DND-41 (cell line): ENCODE measurements at regions not wholly inside any gene's neighbourhood (a gene's known extent, or its start where the extent isn't known, plus 50 kb on each side); places are given as distances from the start of the nearest gene placed in this dataset.

Experiments
- ATAC-seq: fragments of 200-7000 bp; cut with Tn5 transposase; 3 replicates; pipeline ENCODE4 v1.9.1; 2021; ENCODE audit warnings: low read depth; ENCODE audit not compliant: insufficient read depth
- DNase-seq: peaks from one replicate; pipeline ENCODE4 v3.0.0-alpha.2; 2020
- H2AFZ ChIP-seq: 2 replicates; pipeline ENCODE4 v1.6.0; 2012; ENCODE audit warnings: low read depth, low read length
- H3K27ac ChIP-seq: 2 replicates; pipeline ENCODE4 v1.5.1; 2012; ENCODE audit warnings: low read length, inconsistent platforms
- H3K27me3 ChIP-seq: fragments of 200-600 bp; sonication (generic); 2 replicates; pipeline ENCODE4 v1.6.0; 2012; ENCODE audit warnings: low read length, mild to moderate bottlenecking, inconsistent platforms; ENCODE audit not compliant: insufficient read depth, poor library complexity
- H3K36me3 ChIP-seq: 2 replicates; pipeline ENCODE4 v1.5.1; 2012; ENCODE audit warnings: low read length, inconsistent platforms; ENCODE audit not compliant: insufficient read depth
- H3K4me1 ChIP-seq: 2 replicates; pipeline ENCODE4 v1.5.1; 2012; ENCODE audit warnings: mild to moderate bottlenecking, low read length; ENCODE audit not compliant: insufficient read depth
- H3K4me2 ChIP-seq: 2 replicates; pipeline ENCODE4 v1.6.0; 2012; ENCODE audit warnings: mild to moderate bottlenecking, moderate library complexity, low read length, inconsistent platforms; ENCODE audit not compliant: insufficient read depth
- H3K4me3 ChIP-seq, 2 experiments: fragments of 200-600 bp in 1 of 2; shearing (Covaris generic) in 1 of 2; 2 replicates each; pipeline ENCODE4 v1.5.1; 2012 to 2016; ENCODE audit warnings: inconsistent platforms in 2 of 2, low read length in 2 of 2, mild to moderate bottlenecking in 2 of 2, low read depth in 1 of 2, moderate library complexity in 1 of 2
- H3K79me2 ChIP-seq: 2 replicates; pipeline ENCODE4 v1.6.0; 2012; ENCODE audit warnings: low read length, inconsistent platforms; ENCODE audit not compliant: insufficient read depth
- H3K9ac ChIP-seq: 2 replicates; pipeline ENCODE4 v1.6.0; 2012; ENCODE audit warnings: low read depth, mild to moderate bottlenecking, inconsistent platforms, low read length, moderate library complexity
- H3K9me3 ChIP-seq: 2 replicates; pipeline ENCODE4 v1.5.1; 2012; ENCODE audit warnings: low read length, moderate library complexity, mild to moderate bottlenecking, inconsistent platforms; ENCODE audit not compliant: insufficient read depth, severe bottlenecking
- H4K20me1 ChIP-seq: 2 replicates; pipeline ENCODE4 v1.6.0; 2012; ENCODE audit warnings: low read length; ENCODE audit not compliant: insufficient read depth
- CTCF ChIP-seq: IDR thresholded peaks from 2 replicates; pipeline ENCODE4 v1.5.1; 2012; ENCODE audit warnings: borderline replicate concordance, low read length, moderate library complexity, mild to moderate bottlenecking; ENCODE audit not compliant: poor library complexity, severe bottlenecking; ENCODE audit errors: extremely low read depth
- EZH2 ChIP-seq: IDR thresholded peaks from 3 replicates; pipeline ENCODE4 v1.6.1; 2012; ENCODE audit warnings: borderline replicate concordance, low read depth, mild to moderate bottlenecking, moderate library complexity, low read length, inconsistent platforms; ENCODE audit not compliant: severe bottlenecking

DNA sequence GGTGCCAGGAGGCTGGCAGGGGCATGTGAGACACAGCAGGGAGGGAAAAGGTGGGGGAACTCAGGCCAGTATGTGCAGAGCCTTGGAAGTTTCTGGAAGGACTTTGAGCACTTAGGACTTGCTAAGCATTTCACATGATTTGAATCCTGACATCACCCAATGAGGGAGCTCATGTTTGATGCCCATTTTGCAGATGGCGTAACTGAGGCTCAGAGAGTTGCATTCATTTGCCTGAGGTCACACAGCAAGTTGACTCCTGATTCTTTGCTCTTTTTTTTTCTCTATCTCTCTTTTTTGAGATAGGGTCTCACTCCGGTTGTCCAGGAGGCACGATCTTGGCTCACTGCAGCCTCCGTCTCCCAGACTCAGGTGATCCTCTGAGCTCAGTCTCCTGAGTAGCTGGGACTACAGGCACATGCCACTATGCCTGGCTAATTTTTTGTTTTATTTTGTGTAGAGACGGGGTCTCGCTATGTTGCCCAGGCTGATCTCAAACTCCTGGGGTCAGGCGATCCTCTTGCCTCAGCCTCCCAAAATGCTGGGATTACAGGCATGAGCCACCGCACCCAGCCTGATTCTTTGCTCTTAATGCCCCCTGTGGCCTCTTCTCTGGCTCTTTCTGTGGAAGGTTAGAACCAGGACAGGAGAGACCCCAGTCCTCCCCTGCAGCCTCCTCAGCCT, 246.1 kb downstream of the RBM19 start:
- no peaks in the 10 kb centered on the region for H3K36me3 ChIP-seq
- H3K9me3 ChIP-seq, result no peaks in the 10 kb centered on the region
- H3K9ac ChIP-seq, result no peak overlapping the region
- no peaks in the 10 kb centered on the region; the same call in 1 of the 2 replicates for H4K20me1 ChIP-seq
- H3K27me3 ChIP-seq, result peaks cover 6% of the 10 kb centered on the region
- H3K79me2 ChIP-seq, result no peaks in the 10 kb centered on the region
- DNase-seq (no peak), ATAC-seq (no peak)
- H3K4me1 ChIP-seq, result no peaks in the 10 kb centered on the region
- no peak overlapping the region for H3K4me3 ChIP-seq
- no peak overlapping the region for H3K27ac ChIP-seq
- H2AFZ ChIP-seq, result no peak overlapping the region
- no peak overlapping the region for H3K4me2 ChIP-seq
- no peak for TF ChIP-seq EZH2
- no peak for TF ChIP-seq CTCF

DNA sequence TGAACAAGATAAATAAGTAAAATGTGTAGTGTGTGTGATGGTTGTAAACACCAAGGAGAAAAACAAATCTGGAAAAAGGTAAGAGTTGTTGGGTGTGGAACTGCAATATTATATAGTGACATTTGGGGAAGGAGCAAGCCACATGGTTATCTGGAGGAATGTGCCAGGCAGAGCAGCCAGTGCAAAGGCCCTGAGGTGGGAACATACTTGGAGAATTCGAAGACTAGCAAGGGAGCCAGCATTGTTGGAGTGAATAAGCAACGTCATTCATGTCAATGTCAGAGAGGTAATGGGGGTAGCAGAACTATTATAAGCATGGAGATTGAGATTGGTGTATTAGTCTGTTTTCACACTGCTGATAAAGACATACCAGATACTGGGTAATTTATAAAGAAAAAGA, 241.5 kb upstream of the LHX5 start:
- DNase-seq, result no peak
- ATAC-seq, result no peak
- Histone ChIP-seq H3K27me3 (peaks cover 28% of the 10 kb centered on the region), H4K20me1 (no peaks in the 10 kb centered on the region), H2AFZ (no peak overlapping the region), H3K4me1 (no peaks in the 10 kb centered on the region), H3K9me3 (no peaks in the 10 kb centered on the region), H3K27ac (no peak overlapping the region), H3K79me2 (no peaks in the 10 kb centered on the region), H3K4me2 (no peak overlapping the region), H3K9ac (no peak overlapping the region), H3K4me3 (no peak overlapping the region), H3K36me3 (no peaks in the 10 kb centered on the region)
- TF ChIP-seq CTCF, result no peak
- no peak for TF ChIP-seq EZH2

GRCh38 chr12:113712481-113712880, 240.8 kb upstream of the LHX5 start:
- Histone ChIP-seq H4K20me1 (no peaks in the 10 kb centered on the region), H3K9ac (no peak overlapping the region), H3K4me3 (no peak overlapping the region), H3K79me2 (no peaks in the 10 kb centered on the region), H3K4me1 (no peaks in the 10 kb centered on the region), H3K4me2 (no peak overlapping the region), H3K9me3 (no peaks in the 10 kb centered on the region), H3K27me3 (peaks cover 28% of the 10 kb centered on the region), H3K36me3 (no peaks in the 10 kb centered on the region), H3K27ac (no peak overlapping the region), H2AFZ (no peak overlapping the region)
- TF ChIP-seq CTCF (no peak), EZH2 (no peak)
- DNase-seq (no peak), ATAC-seq (no peak)
